Ovary (tissue), 7 donors: ENCODE measurements at regions not wholly inside any gene's neighbourhood (a gene's known extent, or its start where the extent isn't known, plus 50 kb on each side); places are given as distances from the start of the nearest gene placed in this dataset.

Experiments
- DNase-seq, 5 donors: peaks; one replicate each; pipeline ENCODE4 v3.0.0-alpha.2; 2019 to 2020
- H3K27ac ChIP-seq, 2 donors: fragments of 200-600 bp; one replicate each; pipeline versions ENCODE4 v1.5.1 to v1.8.0; 2019 to 2022
- H3K27me3 ChIP-seq: fragments of 200-600 bp; one replicate; pipeline ENCODE4 v1.8.0; 2022
- H3K36me3 ChIP-seq: fragments of 200-600 bp; sonication (generic); one replicate; pipeline ENCODE4 v1.5.1; 2019
- H3K4me1 ChIP-seq: one replicate; pipeline ENCODE4 v1.8.1; 2013; ENCODE audit warnings: mild to moderate bottlenecking, moderate library complexity; ENCODE audit not compliant: insufficient read depth
- H3K4me3 ChIP-seq: fragments of 200-600 bp; sonication (generic); one replicate; pipeline ENCODE4 v1.5.1; 2017
- H3K9me3 ChIP-seq, 2 donors: fragments of 200-600 bp in 1 of 2; sonication (generic) in 1 of 2; one replicate each; pipeline versions ENCODE4 v1.5.1 to v1.8.1; 2013 to 2019; ENCODE audit warnings: mild to moderate bottlenecking in 1 of 2, moderate library complexity in 1 of 2
- CTCF ChIP-seq, 3 donors: fragments of 450-650 bp in 2 of 3; fragments of 200-600 bp in 1 of 3; IDR thresholded peaks; one replicate each; pipeline versions ENCODE4 v1.5.1 to v1.8.0; 2016 to 2022; ENCODE audit warnings: antibody characterized with exemption in 3 of 3, mild to moderate bottlenecking in 1 of 3
- EP300 ChIP-seq: sonication (generic); formaldehyde crosslinking; IDR thresholded peaks from one replicate; pipeline ENCODE4 v1.6.1; 2017; ENCODE audit warnings: antibody characterized with exemption
- POLR2A ChIP-seq: fragments of 450-650 bp; IDR thresholded peaks from one replicate; pipeline ENCODE4 v1.6.1; 2017; ENCODE audit warnings: antibody characterized with exemption, mild to moderate bottlenecking, moderate library complexity
- WGBS, 3 donors: extraction: QIAGEN DNeasy Blood & Tissue Kit in 1 of 3; methylation state at CpG; one replicate each; pipeline versions ENCODE4 v1.1.5 to v1.1.7; 2013 to 2017; 5-methylcytosine and 5-hydroxymethylcytosine counted together
- intact Hi-C, 4 donors: fragments of 100-400 bp; cut with DNase I; formaldehyde crosslinking; loops; one replicate each; pipeline versions ENCODE4 v1.11.0 to v1.15.1; 2022 to 2023
- donor health status: DM: no; HTN: no; CAD: no; lungs with moderate emphysema.
- donor health status: DM: no; HTN: no; CAD: no.
- donor health status: Bipolar disorder and iron deficiency.
- donor health status: DM: no; HTN: no; CAD: no.
- donor health status: DM: yes; HTN: yes; CAD: no.

GRCh38 chr16:64147941-64148340 is 973.9 kb downstream of the CDH11 start:
- Histone ChIP-seq H3K36me3 (no peaks in the 10 kb centered on the region), H3K4me1 (no peaks in the 10 kb centered on the region), H3K27me3 (no peaks in the 10 kb centered on the region), H3K27ac (no peak overlapping the region), H3K4me3 (no peak overlapping the region), H3K9me3 (no peaks in the 10 kb centered on the region)
- no peak for DNase-seq
- TF ChIP-seq POLR2A, result no peak
- TF ChIP-seq EP300, result no peak
- no peak for TF ChIP-seq CTCF (IDR thresholded peaks at IDR 0.05)
- 96 to 98% (median 96%) methylated on average over 3 of the region's 3 CpGs for WGBS, 3 donors
- intact Hi-C loops, result no loop called here

- 25 to 36% (median 35%) methylated on average over 2 of the region's 2 CpGs for whole genome bisulfite sequencing, 3 donors
- intact Hi-C loops, result no loop called here
Observed at GRCh38 chr16:64144617-64145016, 977.2 kb downstream of the CDH11 start.

GRCh38 chr16:64138621-64139020 is 983.2 kb downstream of the CDH11 start:
- Histone ChIP-seq H3K4me3 (no peak overlapping the region), H3K27me3 (no peaks in the 10 kb centered on the region), H3K9me3 (no peaks in the 10 kb centered on the region), H3K36me3 (no peaks in the 10 kb centered on the region), H3K4me1 (no peaks in the 10 kb centered on the region), H3K27ac (no peak overlapping the region)
- 67 to 94% (median 92%) methylated on average over 2 of the region's 2 CpGs for WGBS, 3 donors
- TF ChIP-seq CTCF (IDR thresholded peaks at IDR 0.05) (no peak), POLR2A (no peak), EP300 (no peak)
- DNase-seq, result no peak
- intact Hi-C loops, result no loop called here

More at GRCh38 chr16:64144617-64145016, 977.2 kb downstream of the CDH11 start:
- no peaks in the 10 kb centered on the region for H3K27me3 ChIP-seq
- H3K36me3 ChIP-seq, result no peaks in the 10 kb centered on the region
- no peaks in the 10 kb centered on the region for H3K9me3 ChIP-seq
- TF ChIP-seq POLR2A (no peak), EP300 (no peak), CTCF (IDR thresholded peaks at IDR 0.05) (no peak)
- no peak for DNase-seq
- H3K4me3 ChIP-seq, result no peak overlapping the region
- no peaks in the 10 kb centered on the region for H3K4me1 ChIP-seq
- no peak overlapping the region for H3K27ac ChIP-seq

- DNase-seq, result no peak
- Histone ChIP-seq H3K36me3 (no peaks in the 10 kb centered on the region), H3K4me3 (no peak overlapping the region), H3K4me1 (peaks cover 1% of the 10 kb centered on the region), H3K27me3 (no peaks in the 10 kb centered on the region), H3K9me3 (no peaks in the 10 kb centered on the region), H3K27ac (no peak overlapping the region)
- no peak for TF ChIP-seq POLR2A
- intact Hi-C loops, result no loop called here
- WGBS, 3 donors, result 94 to 97% (median 94%) methylated on average over 8 of the region's 8 CpGs
Observed at GRCh38 chr16:64138006-64138405, 983.9 kb downstream of the CDH11 start.

- TF ChIP-seq EP300 (no peak), CTCF (IDR thresholded peaks at IDR 0.05) (no peak), POLR2A (no peak)
- intact Hi-C loops, result no loop called here
- Histone ChIP-seq H3K9me3 (no peaks in the 10 kb centered on the region), H3K27ac (no peak overlapping the region), H3K27me3 (no peaks in the 10 kb centered on the region), H3K4me3 (no peak overlapping the region), H3K4me1 (peaks cover 4% of the 10 kb centered on the region), H3K36me3 (no peaks in the 10 kb centered on the region)
- no peak for DNase-seq
- WGBS, 3 donors, result 67 to 71% (median 71%) methylated on average over 3 of the region's 3 CpGs
Observed at GRCh38 chr16:64136743-64137142, 985.1 kb downstream of the CDH11 start.
